Suppressor macrophage treated with lipopolysaccharide for 4 hours (primary cell): ENCODE measurements at regions not wholly inside any gene's neighbourhood (a gene's known extent, or its start where the extent isn't known, plus 50 kb on each side); places are given as distances from the start of the nearest gene placed in this dataset.

Source experiments
- DNase-seq: peaks from one replicate; pipeline ENCODE4 v3.0.0-alpha.2; 2020

DNA sequence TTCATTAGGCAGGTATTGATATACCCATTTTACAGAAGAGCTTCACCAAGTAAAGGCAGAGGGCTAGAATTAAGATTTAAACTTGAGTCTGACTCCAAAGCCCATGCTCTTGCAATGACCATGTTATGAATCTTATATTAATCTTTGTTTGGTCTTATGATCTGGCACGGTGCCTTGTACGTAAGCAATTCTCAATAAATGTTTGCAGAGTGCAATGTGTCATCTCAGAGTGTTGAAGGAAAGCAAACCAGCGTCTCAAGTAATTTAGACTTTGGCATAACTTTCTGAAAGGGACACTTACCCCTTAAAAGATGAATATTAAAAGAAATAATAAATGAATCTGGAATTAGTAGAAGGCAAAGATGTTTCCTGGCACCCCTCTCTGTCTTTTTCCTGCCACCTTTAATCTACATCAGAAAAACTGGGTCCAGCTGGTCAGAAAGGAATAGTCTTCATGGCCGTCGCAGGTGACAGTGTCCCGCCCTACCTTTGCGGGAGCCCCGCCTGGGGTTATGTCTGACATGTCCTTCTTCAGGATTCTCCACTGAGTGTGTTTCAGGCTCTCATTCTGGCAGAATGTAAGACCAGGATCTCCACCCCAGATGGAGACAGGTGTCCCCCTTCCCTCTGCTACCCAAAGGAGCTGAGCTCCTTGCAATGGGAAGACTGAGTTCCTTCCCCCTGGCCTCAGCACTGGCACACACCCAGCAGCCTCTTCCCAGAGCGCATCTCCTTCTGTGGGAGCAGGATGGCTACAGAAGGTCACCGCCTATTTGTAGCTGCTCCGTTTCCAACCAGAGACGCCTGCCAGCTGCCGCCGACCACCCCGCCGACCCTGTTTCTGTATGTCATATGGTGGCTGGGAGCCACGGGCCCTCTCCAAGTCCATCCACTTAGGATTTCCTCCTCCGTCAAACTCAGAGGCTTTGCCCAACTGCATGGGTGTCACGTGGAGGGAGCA, 266.3 kb upstream of the ECI2 start:
- DNase-seq = no peak

DNA sequence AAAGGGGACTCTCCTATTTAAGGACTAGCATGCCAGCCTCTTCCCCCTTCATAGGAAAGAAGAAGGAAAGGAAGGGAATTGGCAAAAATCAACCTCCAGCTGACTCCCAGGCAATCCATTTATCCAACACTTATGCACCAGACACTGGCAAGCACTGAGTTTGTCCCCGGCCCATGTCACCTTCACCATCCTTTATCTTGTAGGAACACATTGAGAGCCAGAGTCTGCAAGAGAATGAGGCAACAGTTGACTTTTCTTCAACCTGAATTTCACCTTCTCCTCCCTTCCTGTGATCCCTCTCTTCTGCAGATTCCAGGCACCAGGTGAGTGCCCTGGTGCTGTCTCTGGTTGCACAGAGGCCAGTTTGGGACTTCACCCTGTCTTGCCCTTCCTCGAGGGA, 264.3 kb upstream of the ECI2 start:
- no peak for DNase-seq

GRCh38 chr6:4398791-4399190, 263.4 kb upstream of the ECI2 start:
- DNase-seq = no peak

- no peak for DNase-seq
Measured at GRCh38 chr6:4397307-4397706, 261.9 kb upstream of the ECI2 start.

- DNase-seq = no peak
Measured at GRCh38 chr6:4396044-4396443, 260.7 kb upstream of the ECI2 start.

DNA sequence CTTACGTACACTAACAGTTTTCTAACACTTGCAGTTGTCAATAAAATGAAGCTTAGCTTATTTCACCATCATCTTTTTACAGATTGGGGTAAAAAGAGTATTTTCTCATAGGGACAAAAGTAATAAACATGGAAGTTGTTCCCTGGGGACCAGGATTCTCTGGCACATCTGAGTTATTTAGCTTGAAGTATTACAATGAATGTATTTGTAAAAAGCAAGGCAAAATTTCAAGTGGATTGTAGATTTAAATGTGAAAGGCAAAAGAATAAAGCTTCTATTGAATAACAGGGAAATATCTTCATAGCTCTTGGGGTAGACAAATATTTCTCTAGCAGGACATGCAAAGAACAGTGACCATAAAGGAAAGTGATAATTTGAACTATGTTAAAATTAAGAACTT, 260.0 kb upstream of the ECI2 start:
- DNase-seq = no peak

DNA sequence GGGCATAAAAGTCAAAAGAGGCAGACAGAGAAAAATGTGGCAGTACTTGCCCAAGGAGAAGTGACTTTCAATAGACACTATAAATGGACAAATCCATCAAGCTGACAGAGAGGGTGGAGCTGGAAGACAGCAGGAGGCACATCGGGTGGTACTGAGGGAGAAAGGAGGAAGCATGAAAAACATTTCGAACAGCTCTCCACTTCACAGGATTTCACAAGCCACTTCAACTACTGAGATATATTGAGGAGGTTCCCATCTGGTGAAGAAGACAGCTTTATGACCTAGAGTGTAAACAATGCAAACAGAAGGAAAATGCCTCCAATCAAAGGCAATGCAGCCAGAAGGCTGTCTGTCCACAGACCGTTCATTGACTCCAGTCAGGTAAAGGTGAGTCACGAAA, 259.4 kb upstream of the ECI2 start:
- DNase-seq = peak; percentile 35

DNA sequence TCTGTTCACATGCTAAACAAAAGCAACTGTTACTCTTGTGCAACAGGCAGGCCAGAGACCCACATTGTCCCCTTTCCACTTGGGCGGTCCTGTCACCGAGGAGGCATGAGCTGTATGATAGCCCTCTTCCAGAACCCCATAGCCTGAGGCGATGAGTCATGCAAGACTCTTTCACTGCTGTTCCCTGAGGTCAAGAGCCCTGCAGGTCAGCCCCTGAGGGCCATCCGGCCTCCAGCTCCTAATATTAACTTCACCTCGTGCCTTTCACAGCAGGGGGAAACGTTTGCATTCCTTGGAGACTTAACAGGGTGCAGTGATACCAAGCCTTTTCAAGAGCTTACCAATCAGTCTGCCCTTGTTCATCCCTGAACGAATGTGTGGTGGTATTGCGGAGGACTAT, 253.3 kb upstream of the ECI2 start:
- no peak for DNase-seq

DNA sequence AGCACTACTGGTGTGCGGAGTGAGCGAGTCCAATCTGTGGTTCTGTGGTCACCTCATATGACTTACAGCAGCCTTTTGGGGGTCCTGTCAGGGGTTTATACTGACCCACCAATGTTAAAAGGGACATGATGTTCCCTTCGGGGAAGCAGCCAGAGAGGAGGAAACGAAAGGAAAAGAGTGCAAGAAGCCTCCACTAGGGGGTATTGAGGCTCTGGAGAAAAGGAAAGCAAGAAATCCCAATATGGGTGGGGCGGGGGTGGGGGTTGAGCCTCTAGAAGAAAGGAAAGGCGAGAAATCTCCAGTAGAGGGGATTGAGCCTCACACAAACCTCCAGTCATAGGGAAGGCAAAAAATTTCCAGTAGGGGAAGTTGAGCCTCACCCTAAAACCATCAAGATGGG, 249.3 kb upstream of the ECI2 start:
- no peak for DNase-seq

DNA sequence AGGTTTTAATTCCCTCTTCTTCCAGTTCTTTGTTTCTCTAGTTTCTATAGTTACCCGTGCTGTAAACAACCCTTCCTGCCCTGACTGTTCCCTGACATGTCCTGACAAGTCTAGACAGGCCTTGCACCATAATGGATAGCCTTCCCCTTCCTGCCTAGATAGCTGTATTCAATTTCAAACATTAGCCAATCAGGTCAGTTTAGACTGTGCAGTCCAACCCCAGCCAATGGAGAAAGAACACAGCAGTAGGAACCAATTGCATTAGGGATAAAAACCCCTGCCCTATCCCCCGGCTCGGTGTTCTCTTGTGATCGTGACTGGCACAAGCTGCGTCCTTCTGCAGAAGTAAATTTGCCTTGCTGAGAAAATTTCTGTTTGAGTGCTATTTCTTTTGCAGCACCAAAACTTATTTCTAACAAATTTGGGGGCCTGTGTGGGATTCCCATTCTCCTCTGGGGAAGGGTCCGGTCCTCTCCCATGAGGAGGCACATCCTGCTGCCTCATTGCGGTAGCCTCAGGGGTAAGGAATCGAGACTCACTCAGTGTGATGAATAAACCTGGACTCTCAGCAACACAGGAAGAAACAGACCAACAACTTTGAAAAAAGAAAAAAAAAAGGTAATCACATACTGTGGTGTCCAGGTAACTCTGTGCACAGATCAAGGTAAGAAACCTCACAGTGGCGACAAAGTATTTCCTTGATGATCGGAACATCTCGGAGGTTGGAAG, 248.7 kb upstream of the ECI2 start:
- no peak for DNase-seq

- DNase-seq = no peak
Measured at GRCh38 chr6:4382362-4382853, 247.0 kb upstream of the ECI2 start.

GRCh38 chr6:4381381-4381780, 246.0 kb upstream of the ECI2 start:
- DNase-seq = no peak

GRCh38 chr6:4380881-4381281, 245.5 kb upstream of the ECI2 start:
- DNase-seq = no peak

DNA sequence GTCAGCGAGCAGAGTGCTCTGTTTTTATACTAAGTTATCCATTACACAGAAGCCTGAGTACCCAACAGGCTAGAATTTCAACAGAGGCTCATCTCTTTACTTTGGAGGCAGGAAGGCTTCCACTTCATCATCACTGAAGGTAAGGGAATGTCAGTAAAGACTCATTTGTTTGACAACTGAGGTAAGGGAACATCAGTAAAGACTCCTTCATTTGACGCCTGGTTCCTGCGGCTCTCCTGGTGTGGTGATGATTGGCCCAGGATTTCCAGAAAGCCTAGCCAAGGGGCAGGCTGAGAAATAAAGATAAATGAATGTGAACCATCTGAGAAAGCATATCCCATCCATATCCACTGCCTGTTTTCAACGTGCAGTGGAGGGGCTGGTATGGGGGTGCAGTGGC, 244.6 kb upstream of the ECI2 start:
- no peak for DNase-seq

GRCh38 chr6:4378319-4378996, 243.1 kb upstream of the ECI2 start:
- DNase-seq = no peak

- no peak for DNase-seq
Measured at GRCh38 chr6:4377603-4378002, 242.2 kb upstream of the ECI2 start.

DNA sequence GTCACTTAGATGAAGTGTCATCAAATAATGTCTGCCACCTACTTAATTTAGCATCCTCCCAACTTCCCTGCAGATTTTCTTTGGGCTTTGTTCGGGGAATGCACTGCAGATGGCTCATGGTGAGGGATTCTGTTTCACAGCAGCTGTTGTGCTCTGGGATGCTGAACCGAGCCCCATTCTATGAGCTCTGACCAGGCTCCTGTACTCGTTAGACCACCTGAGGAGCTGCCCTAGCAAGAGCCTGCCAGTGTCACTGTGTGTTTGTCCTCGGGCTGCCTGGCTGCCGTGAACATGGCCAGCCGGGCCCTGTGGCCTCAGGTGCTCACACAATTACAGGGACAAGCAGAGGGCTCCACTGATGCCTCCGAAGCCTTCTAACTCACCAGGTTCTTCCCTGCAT, 238.8 kb upstream of the ECI2 start:
- DNase-seq = no peak

DNA sequence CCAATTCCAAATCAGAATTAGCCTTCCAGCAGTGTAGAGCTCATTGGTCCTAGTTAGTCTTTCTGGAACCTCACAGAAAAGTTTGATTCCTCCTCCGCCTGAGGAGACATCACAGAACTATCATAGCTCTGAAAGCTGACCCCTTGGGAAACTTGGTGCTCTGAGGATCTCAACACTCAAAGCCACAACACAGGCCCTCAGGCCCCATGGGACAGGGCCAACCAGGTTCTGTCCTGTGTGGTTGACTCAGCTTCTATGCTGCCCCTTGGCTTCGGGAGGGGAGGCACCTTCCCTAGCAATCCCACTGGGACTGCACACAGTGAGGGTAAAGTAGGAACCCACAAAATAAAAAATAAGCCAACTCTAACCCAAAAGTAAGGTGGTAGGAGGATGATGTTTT, 237.5 kb upstream of the ECI2 start:
- DNase-seq = no peak

DNA sequence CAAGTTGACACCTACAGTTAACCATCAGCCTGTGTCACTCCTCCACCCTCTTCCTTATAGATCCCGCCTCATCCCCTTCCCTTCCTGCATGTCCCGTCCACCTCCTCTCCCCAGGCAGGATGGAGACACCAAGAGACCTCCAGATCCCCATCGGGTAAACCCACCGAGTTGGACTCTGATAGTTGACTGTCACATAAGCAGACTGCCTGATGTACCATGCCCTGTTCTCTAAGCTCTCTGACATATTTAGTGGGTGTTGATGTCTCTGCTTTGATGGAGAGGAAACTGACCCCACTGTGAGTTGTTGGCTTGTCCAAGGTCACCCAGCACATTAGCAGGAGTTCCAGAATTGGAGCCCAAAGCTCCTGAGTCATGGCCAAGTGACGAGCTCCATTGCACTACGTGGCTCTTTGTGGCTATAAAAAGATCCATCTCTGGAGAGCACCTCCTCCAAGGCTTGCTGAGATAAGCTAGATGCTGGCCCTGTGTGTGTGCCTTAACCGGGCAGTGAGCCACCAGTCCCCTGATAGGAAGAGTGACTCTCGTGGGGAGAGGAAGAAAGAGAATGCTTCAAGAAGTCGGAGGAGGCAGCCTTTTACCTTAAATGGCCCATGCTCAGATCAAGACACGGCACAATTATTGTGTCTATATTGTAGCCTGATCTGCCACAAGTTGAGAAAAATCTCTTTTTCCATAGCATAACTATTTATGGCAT, 236.0 kb upstream of the ECI2 start:
- DNase-seq = peak; percentile 46

DNA sequence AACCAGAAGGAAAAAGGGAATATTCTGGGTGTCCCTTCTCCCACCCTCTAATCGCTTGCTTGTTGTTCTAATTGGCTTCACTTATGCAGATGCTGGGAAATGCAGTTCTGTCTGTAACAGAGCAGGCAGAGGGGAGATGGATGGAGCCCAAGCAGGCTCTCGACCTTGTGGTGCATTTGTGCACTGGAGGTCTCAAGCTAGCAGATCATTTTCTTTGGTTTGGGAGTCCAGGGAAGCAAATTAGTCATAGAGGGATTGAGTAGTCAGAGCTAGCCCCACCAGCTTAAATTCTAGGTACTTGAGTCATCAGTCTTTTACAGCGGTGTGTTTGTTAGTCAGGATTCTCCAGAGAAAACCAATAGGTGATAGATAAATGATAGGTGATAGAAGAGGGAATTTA, 234.7 kb upstream of the ECI2 start:
- DNase-seq = no peak

DNA sequence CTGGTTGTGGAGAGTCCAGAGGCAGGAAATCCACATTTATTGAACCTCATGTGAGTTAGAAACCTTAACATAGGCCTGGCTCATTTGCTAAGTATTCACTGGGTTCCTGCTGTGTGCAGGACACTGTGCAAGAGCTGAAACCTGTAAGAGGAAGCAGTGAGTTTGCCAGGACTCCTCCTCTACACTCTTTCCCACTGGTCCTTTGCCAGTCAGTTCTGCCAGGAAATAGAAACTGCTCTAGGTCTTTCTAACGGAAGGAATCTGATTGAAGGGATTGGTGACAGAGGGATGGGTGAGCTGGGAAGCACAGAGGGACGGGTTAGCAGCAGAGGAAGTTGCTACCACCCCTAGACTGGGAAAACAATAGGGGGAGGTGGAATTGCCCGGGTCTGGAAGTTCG, 234.2 kb upstream of the ECI2 start:
- DNase-seq = peak; percentile 51

- no peak for DNase-seq
Measured at GRCh38 chr6:4368649-4369048, 233.3 kb upstream of the ECI2 start.

GRCh38 chr6:4367643-4368042, 232.3 kb upstream of the ECI2 start:
- no peak for DNase-seq
